B cell (primary cell): ENCODE measurements at regions not wholly inside any gene's neighbourhood (a gene's known extent, or its start where the extent isn't known, plus 50 kb on each side); places are given as distances from the start of the nearest gene placed in this dataset.

ENCODE experiments used
- EZH2 ChIP-seq: IDR thresholded peaks from 2 replicates; pipeline ENCODE4 v1.6.1; 2012; ENCODE audit warnings: borderline replicate concordance, low read depth, mild to moderate bottlenecking, moderate library complexity, low read length; ENCODE audit not compliant: insufficient read depth, poor library complexity, severe bottlenecking
- TF ChIP-seq, protein P1 (sequence below): fragments of 200-600 bp; IDR thresholded peaks from one replicate; pipeline ENCODE4 v1.8.0; 2022; ENCODE audit warnings: antibody characterized with exemption, mild to moderate bottlenecking

DNA sequence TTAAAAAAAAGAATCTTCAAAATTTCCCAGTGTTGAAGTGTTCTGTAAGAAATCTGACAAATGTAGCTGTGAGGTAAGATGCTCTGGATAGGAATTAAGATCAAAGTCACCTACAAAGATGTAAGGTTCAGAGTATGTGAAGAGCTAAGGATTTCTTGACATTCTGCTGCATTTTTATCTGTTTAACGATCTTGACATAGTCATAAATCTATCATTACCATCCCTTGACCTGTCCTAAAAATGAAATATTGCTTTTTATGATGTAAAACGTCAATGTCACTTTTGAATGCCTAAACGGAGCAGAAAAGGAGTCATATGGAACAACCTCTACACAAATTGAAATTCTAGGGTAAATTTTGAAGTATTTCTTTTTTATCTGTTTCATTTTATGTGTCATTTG is 939.3 kb downstream of the CDH18 start:
- TF ChIP-seq, protein P1, sequence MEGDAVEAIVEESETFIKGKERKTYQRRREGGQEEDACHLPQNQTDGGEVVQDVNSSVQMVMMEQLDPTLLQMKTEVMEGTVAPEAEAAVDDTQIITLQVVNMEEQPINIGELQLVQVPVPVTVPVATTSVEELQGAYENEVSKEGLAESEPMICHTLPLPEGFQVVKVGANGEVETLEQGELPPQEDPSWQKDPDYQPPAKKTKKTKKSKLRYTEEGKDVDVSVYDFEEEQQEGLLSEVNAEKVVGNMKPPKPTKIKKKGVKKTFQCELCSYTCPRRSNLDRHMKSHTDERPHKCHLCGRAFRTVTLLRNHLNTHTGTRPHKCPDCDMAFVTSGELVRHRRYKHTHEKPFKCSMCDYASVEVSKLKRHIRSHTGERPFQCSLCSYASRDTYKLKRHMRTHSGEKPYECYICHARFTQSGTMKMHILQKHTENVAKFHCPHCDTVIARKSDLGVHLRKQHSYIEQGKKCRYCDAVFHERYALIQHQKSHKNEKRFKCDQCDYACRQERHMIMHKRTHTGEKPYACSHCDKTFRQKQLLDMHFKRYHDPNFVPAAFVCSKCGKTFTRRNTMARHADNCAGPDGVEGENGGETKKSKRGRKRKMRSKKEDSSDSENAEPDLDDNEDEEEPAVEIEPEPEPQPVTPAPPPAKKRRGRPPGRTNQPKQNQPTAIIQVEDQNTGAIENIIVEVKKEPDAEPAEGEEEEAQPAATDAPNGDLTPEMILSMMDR: no peak
- TF ChIP-seq EZH2: no peak
